ENCODE measurements at regions not wholly inside any gene's neighbourhood (a gene's known extent, or its start where the extent isn't known, plus 50 kb on each side); places are given as distances from the start of the nearest gene placed in this dataset.
"Not testable (repeated sequence)": the region's sequence is repeated elsewhere in the genome, so short reads cannot be mapped to it uniquely, and the experiment has no call there.

- intact Hi-C loops (cut with DNase I), result no loop called here
- H3K9me3 ChIP-seq, result peaks cover 0 to 8% (median 0%) of the 10 kb centered on the region in 11 donors
- no peaks in the 10 kb centered on the region for H3K36me3 ChIP-seq
Measured at GRCh38 chr6:9831783-9832182, 583.1 kb downstream of the TFAP2A start.

GRCh38 chr6:9830808-9831207 is 584.1 kb downstream of the TFAP2A start:
- 51 to 54% methylated on average over 2 of the region's 2 CpGs for WGBS, 2 donors
- intact Hi-C loops (cut with DNase I), result no loop called here

More at GRCh38 chr6:9831783-9832182, 583.1 kb downstream of the TFAP2A start:
- TF ChIP-seq CTCF (IDR thresholded peaks at IDR 0.05), result no peak
- Histone ChIP-seq H3K27me3 (no peaks in the 10 kb centered on the region), H3K27ac (no peak overlapping the region), H3K4me3 (no peak overlapping the region), H3K4me1 (no peaks in the 10 kb centered on the region)
- no peak for DNase-seq
- ATAC-seq, result no peak

GRCh38 chr6:9825526-9825925 is 589.3 kb downstream of the TFAP2A start:
- TF ChIP-seq CTCF (IDR thresholded peaks at IDR 0.05), result no peak
- no peak for ATAC-seq

More at GRCh38 chr6:9830808-9831207, 584.1 kb downstream of the TFAP2A start:
- no peak overlapping the region for H3K27ac ChIP-seq
- no peaks in the 10 kb centered on the region for H3K4me1 ChIP-seq
- no peaks in the 10 kb centered on the region for H3K27me3 ChIP-seq
- ATAC-seq (no peak), DNase-seq (no peak)
- no peak for TF ChIP-seq CTCF (IDR thresholded peaks at IDR 0.05)
- H3K4me3 ChIP-seq, result no peak overlapping the region
- no peaks in the 10 kb centered on the region for H3K36me3 ChIP-seq
- H3K9me3 ChIP-seq, result peaks cover 0 to 4% (median 0%) of the 10 kb centered on the region in 11 donors

DNA sequence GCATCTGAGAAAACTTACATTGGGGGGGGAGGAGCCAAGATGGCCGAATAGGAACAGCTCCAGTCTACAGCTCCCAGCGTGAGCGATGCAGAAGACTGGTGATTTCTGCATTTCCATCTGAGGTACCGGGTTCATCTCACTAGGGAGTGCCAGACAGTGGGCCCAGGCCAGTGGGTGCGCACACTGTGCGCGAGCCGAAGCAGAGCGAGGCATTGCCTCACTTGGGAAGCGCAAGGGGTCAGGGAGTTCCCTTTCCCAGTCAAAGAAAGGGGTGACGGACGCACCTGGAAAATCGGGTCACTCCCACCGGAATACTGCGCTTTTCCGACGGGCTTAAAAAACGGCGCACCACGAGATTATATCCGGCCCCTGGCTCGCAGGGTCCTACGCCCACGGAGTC is 604.1 kb downstream of the TFAP2A start:
- intact Hi-C loops (cut with DNase I); H3K9me3 ChIP-seq; H3K4me1 ChIP-seq; H3K36me3 ChIP-seq; ATAC-seq; DNase-seq; H3K27ac ChIP-seq; H3K4me3 ChIP-seq; H3K27me3 ChIP-seq: not testable (repeated sequence)
- 94 to 95% methylated on average over 24 of the region's 24 CpGs for WGBS, 2 donors

More at GRCh38 chr6:9825526-9825925, 589.3 kb downstream of the TFAP2A start:
- Histone ChIP-seq H3K27ac (no peak overlapping the region), H3K9me3 (peaks cover 0 to 7% (median 0%) of the 10 kb centered on the region in 11 donors), H3K27me3 (no peaks in the 10 kb centered on the region), H3K4me3 (no peak overlapping the region), H3K36me3 (no peaks in the 10 kb centered on the region), H3K4me1 (no peaks in the 10 kb centered on the region)
- intact Hi-C loops (cut with DNase I), result no loop called here
- DNase-seq, result no peak
- WGBS, 2 donors, result 81 to 88% methylated on average over 4 of the region's 4 CpGs

DNA sequence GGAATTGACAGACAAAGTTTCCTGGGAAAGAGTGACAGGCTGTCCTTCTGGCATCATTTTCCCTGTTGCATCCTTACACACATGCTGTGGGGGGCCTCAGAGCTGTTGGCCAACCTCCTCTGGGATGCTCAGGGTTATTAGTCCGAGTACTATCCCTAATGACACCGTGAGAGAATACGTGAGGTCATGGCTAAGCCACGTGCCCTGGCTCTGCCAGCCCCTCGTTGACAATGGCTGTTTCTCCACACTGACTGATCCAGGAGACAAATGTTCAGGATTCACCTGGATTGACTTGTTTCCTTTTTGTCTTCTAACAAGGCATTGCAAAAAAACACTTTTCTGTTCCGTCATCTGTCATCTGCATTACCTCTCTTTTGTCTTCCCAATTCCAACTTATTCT is 604.6 kb downstream of the TFAP2A start:
- DNase-seq (no peak), ATAC-seq (no peak)
- 84 to 85% methylated on average over 6 of the region's 6 CpGs for WGBS, 2 donors
- H3K4me3 ChIP-seq, result no peak overlapping the region
- no peaks in the 10 kb centered on the region for H3K27me3 ChIP-seq
- no peaks in the 10 kb centered on the region for H3K9me3 ChIP-seq
- TF ChIP-seq CTCF (IDR thresholded peaks at IDR 0.05), result no peak
- H3K27ac ChIP-seq, result no peak overlapping the region
- no peaks in the 10 kb centered on the region for H3K36me3 ChIP-seq
- H3K4me1 ChIP-seq, result no peaks in the 10 kb centered on the region
- intact Hi-C loops (cut with DNase I), result no loop called here
